HG03175 (cell line): ENCODE measurements at regions not wholly inside any gene's neighbourhood (a gene's known extent, or its start where the extent isn't known, plus 50 kb on each side); places are given as distances from the start of the nearest gene placed in this dataset.

Experiments
- ATAC-seq: cut with Tn5 transposase; IDR thresholded peaks from one replicate; pipeline ENCODE4 v1.9.1; 2021; ENCODE audit warnings: mild to moderate bottlenecking, moderate library complexity; ENCODE audit not compliant: unreplicated experiment

DNA sequence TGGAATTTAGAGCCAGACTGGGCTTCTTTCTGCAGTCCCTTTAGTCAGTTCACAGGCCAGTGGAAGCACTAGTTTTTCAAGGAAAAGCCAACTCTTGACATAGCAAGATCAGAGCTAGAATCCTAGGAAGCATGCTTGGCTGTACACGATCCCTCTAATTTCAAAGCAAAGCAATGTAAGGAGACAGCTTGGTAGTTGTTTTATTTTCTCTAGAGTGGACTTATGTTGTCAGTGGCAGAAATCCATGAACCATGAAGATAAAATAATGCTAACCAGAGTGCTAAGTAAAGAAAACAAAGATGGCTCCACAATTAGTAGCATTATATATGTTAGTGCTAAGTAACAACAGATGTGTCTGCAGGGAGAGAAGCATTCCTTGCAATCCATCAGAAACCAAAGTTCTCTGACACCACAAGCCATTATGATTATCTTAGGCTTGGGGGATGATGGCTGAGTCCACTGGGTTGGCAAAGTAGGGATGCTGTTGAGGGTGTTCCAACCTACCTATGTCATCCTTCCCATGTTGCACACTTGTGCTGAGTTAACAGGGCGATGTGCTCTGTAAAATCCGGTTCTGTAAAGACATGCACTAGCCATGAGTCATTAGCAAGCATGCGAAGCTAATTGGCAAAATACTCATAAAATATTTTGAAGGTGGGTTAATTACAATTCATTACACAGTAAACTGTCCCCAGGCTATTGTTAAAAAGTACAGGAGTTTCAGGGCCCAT is 115.2 kb downstream of the BMP2 start:
- ATAC-seq: no peak

DNA sequence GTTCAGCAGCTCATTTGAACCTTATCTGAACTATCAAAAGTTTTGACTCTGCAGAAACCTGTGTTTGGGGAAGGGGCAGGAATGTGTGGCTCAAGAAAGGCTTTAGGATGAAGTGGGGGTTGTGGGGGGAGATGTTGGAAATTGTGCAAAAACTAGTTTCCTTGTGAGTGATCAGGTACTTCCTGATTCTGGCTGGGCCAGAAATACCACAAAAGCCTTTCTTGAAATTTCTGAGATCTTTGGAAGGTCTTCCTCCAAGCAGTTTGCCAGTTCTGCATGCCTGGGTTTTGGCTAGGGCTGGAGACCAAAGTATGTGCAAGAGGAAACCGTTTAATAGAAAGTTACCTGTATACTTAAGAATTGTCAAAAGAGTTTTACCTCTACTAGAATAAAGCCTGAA is 116.6 kb downstream of the BMP2 start:
- no peak for ATAC-seq

DNA sequence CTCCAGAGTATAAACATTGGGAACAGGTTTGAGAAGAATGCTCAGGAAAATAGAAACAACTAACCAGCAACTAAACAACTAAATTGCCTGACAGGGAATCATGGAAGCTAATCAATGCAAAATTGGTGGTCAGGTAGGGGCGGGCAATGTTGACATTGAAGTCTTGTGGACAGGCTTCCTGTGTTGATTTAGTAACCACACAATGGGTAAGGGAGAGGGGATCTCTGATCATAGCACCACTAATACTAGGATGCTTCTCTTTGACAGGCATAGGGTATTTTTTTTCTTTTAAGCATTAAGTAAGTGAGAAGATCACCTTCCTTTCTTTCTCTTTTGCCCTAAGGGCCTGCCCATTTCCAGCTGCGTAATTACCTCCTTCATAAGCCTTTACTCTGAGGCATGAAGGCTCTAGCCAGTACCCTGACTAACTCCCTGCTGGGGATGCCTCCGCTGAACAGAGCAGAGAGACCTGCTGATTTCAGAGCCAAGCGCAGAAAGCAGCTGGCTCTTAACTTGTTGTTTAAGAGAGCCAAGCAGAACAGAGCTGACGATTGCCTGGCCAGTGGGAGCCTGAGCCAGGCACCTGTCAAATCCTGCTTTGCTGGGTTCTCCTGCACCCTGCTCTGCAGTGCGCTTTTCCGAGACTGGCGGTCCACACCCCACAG is 118.7 kb downstream of the BMP2 start:
- ATAC-seq: no peak

DNA sequence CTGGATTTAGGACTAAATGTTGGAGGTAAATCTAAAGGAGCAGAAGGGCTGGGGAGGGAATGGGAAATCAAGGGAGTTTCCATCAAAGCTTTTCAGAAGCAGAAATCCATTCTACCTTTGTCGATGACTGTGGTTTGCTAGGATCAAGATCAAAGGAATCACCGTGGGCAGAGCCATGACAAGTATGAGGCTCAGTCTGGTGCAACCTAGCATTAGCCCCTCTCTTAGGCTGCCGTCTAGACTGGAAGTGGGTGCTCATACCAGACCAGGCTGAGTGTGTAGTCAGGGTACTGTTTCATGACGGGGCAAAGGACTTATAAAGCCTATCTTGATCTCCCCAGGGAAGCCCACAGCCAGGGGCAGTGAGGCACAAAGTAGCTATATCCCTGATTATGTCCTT is 120.5 kb downstream of the BMP2 start:
- no peak for ATAC-seq

DNA sequence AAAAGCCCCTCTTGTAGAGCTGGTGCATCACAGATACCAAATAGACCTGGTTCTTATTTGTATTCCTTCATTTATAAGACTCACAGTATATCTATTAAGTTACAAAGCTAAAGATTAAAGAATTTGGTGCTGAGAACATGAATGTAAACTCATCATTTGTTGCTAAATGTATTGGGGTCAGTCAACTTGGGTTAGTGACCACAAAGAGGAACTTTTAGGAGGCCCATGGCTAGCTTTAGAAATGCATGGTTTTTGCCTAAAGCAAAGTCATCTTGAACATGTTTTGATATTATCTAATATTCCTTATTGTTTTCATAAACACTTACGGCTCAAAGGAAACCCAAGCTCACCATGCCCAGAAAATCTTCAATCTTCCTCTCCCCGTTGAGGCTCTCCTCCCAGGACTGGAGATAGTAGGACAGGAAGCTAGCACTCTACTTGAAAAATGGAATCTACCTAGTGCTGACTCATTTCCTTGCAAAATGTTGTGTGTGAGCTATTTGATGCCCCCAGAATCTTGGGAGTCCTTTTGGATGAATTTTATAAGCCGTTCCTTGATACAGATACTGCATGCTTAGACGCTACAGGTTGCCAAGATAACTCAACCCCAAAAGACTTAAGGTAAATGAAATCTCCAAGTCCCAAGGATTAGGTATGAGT is 121.4 kb downstream of the BMP2 start:
- ATAC-seq: no peak

DNA sequence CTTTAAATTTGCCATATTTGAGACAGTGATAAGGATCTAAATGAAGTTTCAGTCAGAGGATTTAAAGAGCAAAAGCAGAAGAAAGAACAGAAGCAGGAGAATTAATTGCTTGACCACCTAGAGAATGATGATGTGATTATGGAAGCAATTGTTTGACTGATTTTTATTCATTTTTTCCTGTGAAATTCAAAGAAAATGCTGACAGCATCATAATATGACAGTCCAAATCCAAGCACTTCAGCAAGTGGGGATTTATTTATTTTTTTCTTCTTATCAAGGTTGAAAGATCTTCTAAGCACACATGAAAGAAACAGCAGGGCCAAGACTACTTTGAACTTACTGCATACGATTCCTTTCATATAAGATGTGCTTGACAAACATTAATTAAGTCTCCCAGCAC is 125.2 kb downstream of the BMP2 start:
- ATAC-seq: no peak

DNA sequence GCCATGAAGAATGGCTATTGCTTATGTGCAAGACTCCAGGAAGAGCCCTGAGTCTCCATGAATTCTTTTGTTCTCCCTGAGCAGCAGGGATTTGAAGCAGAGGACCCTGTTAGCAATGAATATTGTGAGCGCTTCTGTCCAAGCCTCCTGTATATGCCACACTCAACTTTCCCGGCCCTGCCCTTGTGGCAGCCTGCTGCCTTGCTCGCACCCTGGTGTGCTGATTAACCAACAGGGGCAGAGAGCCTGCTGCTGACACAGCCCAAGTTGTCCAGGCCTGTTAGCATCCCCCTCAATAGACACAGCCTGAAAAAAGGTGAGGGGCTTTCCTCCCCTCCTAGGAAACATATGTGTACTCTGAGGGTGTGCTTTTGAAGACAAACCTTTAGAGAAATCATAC is 131.4 kb downstream of the BMP2 start:
- ATAC-seq: no peak

DNA sequence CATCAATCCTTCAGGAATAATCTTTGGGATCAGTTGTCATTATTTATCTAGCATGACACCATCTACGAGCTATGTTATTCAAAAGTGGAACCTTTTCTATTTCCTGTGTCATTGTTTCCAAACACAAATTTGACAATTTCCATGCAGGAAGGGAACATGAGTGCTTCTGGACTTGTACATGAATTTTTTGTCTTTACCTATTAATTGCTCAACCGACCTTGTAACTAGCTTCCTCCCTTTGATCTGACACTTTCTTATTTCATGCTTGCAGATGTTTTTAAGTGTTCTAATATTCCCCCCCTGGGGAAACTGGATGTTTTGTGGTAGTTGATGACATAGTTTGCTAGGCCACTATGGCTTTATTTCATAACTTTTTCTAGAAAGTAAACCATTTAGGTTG is 139.4 kb downstream of the BMP2 start:
- ATAC-seq: no peak

DNA sequence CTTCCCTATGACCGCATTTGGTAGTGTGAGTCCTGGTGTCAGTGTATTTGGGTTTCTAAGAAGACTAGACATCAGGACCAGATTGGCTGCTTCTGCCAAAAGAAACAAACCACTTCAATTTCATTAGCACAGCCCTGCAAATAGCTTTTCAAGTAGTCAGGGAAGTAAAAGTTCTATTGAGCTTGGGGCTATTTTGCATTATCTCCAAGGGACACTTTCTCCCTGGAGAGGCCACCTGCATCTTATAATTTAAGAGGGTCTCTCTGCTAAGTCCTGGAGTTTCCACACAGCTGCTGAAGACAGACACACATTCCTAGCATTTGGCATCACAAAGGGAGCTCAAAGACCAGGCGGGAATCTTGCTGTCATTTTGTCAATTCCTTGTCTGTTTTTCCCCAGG is 141.2 kb downstream of the BMP2 start:
- ATAC-seq: no peak

DNA sequence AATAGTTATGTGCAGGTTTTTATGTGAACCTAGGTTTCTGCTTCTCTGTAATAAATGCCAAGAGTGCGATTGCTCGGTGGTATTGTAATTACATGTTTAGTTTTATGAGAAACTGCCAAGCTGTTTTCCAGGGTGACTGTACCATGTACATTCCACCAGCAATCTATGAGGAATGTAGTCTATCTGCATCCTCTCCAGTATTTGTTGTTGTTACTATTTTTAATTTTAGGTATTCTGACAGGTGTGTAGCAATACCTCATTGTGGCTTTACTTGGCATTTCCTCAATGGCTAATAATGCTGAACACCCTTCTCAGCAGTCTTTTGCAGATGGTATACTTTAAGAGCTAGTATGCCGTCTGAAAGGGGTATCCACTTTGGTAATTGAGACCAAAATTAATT is 142.1 kb downstream of the BMP2 start:
- ATAC-seq: no peak

DNA sequence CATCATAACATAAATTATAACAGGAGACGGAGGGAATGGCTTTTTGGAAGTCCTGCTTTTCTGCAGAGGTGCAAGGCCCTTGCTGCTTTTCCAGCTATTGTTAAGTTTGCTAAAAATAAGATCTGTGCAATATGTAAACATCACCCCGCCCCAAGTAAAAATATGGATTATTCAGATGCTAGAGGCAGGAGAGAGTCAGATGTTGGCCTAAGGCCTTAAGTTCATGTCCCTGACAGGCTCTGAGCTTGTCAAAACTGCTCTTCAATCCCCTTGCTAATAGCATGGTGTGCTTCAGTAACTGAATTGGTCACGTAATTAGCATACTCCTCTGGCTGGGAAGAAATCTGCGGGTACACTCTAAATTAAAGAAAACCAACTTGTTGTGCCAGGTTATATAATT is 147.5 kb downstream of the BMP2 start:
- no peak for ATAC-seq

DNA sequence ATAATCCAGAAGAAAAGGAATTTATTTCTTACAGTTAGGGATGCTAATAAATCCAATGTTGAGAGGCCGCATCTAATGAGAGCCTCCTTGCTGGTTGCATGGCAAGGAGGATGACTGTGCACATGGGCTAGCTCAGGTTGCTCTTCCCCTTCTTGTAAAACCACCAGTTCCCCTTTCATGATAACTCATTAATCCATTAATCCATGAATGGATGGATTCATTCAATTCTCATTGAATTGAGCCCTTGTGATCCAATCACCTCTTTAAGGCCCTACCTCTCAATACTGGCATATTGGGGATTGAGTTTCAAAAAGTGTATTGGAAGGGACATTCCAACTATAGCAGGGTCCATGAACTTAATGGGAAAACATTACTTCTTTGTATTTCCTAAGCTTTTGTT is 149.5 kb downstream of the BMP2 start:
- no peak for ATAC-seq

DNA sequence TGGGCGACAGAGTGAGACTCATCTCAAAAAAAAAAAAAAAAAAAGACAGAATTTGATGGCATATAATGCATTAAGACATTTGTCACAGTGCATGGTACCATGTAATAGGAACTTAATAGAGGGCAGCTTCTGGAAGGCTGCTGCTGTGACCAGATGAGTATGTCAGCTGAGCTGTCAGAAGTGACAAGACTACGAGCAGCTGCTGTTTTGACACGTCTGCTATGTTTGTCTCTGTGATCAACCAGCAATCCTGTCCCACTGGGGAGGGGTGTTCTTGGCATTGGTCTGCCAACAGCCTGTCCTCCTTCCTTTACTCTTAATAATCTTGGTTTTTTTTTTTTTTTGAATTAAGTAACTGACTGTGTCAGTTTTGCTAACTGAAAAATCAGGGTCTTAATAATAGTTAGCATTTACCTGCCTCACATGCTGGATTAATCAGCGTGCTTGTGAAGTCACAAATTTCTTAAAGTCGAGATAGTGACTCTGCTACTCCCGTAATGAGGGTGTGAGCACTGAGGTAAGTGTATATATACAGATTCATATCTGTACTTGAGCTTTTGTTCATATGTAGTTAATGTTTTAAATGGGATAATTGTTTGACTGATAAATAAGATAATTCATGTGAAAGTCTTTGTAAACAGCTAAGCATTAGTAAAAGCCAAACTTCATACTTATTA is 152.4 kb downstream of the BMP2 start:
- no peak for ATAC-seq

DNA sequence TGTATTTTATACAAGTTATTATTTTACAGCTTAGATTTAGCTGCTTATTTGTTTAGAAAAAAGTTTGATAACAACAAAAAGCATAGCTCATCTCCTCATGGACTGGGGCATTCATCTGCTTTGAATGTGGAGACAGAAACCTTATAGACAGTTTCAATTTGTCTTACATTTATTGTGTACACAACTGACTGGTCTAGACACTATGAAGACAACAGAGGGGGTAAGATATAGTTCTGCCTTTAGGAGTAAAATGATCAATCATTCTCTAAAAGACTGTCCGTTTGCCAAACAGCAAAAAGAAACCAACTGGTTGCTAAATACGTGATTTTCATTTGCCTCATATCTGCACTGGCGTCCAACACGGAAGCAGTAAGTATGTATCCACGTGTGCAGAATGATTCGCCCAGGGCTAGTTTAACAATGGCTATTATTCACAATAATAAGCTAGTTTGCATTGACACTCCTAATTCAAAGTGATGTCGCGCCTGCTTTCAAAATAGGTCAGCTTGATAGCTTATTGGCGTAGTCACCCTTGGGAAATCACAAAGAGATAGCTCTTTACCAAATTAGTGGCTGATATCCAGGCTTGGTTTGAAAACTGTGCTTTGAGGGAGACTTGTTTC is 153.6 kb downstream of the BMP2 start:
- ATAC-seq: no peak

DNA sequence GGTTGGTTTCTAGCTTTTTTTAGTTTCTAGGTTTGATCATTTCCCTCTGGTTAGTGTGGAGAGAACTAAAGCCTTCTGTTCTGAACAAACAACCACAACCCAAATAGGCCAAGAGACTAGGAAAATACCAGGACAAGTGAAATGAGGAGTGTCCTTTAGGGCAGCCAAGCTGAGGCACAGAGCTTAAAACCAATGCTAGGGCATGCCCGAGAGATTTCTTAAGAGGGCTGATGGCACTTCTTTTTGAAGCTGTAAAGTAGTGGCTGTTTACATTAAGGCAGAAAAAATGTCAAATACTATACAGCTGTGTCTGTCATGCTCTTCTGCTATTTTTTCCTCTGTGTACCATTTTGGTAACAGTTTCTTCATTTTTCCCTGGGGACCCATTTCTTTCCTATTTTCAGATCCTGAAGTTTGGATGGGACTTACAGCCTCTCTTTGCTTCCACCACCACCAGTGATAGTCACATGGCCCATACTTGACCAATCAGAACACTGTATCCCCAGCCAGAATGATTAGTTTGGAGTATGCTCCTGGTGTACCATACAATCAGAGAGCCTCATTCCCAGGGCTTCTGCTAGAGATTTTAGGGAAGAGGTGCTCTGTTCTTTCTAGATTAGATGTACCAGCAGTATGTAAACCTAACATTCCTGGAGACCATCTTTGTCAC is 154.4 kb downstream of the BMP2 start:
- no peak for ATAC-seq

DNA sequence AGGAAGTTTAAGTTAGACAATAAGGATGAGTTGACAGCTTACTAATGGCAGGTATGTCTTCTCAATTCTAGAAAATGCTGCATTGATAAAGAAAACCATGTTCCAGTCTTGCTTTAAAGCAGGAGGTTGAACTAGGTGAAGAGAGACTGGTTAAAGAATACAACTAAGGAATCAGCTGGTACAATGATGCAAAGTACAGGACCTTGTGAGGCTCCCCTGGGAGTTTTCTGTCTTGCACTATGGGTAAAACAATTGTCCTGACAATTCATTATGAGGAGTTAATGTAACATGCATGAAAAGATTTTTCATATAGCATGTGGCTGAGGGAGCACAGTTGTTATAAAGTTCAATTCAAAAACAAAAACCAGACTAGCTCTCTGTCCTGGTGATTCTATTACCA is 157.2 kb downstream of the BMP2 start:
- ATAC-seq: no peak

DNA sequence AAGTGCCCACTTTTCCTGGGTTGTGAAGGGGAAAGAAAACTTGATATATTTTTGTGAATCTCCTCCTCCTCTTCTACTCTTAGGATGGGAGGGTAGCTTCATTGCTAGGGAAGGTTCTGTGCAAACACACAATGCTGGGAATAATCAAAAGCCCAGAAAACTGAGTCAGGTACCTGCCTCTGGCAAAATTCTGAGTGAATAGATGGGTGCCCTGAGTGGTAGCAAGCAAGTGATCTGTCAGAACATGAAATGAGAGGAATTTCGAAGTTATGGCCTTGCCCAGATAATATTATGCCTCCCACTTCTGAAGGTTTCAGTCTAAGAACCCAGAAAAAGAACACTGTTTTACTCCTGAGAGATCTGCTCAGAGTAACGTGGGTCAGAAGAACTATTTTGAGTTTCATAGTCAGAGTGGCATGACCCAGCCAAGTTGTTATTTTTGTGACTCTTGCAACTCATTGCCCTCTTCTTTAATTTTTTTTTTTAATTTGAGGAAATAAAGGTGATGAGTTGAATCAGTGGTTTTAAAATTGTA is 158.3 kb downstream of the BMP2 start:
- no peak for ATAC-seq

DNA sequence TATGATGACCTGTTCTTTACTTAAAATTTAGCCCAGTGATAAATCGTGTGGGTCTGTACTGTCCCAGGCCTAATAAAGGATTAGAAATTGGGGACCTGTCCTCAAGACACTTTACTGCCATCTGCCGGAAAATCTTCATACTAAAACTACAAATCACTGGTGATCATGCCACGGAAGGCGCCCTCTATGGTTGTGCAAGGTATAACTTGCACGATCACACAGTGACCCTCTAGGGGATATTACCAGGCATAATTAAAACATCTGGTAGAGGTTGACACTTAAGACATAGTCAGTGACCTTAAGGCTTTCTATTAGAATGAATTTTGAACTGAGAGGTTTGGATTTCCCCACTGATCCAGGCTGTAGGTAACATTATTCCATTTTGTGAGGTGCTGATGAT is 172.6 kb downstream of the BMP2 start:
- ATAC-seq: no peak

DNA sequence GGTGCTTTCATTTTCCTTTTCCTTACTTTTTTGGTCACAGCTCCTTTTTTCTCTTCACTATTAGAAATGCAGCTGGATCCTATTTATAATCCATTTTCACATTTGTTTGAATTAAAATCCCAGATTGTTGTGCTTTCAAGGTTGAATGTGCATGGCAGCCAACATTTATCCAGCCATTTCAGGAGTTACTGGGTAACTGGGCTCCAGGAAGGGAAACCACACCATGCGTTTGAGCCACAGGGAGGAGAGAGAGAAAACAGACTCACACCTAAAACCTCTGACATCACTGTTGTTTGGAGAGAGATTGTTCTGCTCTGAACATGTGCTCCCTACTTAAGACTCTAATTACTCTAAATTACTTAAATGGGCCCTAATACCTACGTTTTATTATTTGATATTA is 173.4 kb downstream of the BMP2 start:
- ATAC-seq: no peak

DNA sequence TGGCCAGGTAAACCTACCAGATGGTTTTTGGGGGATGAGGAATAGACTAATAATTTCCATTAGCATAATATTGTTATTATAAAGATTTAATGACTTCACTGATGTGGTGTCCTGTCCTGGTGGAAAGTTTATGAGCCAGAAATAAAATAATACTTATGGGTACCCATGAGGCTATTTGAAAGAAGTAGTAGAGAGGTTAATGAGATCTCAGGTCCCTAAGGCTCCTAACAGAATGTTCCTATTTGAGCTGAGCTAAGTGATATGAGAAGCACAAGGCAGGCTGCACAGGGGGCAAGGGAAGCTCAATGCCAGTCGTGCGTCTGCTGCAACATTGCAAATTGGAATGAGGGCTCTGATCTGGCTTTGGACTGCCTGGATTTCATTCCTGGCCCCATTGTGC is 174.1 kb downstream of the BMP2 start:
- no peak for ATAC-seq

DNA sequence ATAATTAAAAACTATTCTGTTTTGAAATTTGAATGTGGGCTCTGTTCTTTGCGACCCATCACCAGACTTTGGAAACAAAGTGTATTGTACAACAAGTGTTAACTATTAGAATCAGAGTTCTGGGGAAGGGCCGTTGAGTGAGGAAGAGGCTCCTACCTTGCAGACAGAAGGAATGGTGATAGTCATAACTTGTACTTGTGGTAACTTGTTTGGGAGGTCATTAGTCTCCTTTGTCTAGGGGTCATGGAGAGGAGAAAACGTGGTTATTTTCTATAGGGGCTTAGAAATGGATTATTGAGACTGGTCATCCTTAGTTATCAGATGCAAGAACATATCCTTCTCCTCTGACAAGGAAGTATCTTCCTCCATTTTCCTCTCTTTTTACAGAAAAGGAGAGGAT is 174.8 kb downstream of the BMP2 start:
- no peak for ATAC-seq
